ENCODE measurements at regions not wholly inside any gene's neighbourhood (a gene's known extent, or its start where the extent isn't known, plus 50 kb on each side); places are given as distances from the start of the nearest gene placed in this dataset.

- no peak overlapping the region for H3K4me2 ChIP-seq (ENCODE audit: control insufficient read depth, extremely low read depth, insufficient read depth, low read depth, low read length)
- dilution Hi-C loops (cut with MboI; ENCODE audit: extremely low pct_ligation_motif_present, low sequenced_read_pairs), result no loop called here
- DNase-seq (ENCODE audit: low read depth, low spot score), result no peak
- H3K27me3 ChIP-seq (ENCODE audit: control insufficient read depth, extremely low read depth, insufficient read depth, low read length), result no peaks in the 10 kb centered on the region
- H3K79me2 ChIP-seq (ENCODE audit: control insufficient read depth, insufficient read depth, low read length), result no peaks in the 10 kb centered on the region
- no peak for FAIRE-seq
- no peaks in the 10 kb centered on the region for H3K9me1 ChIP-seq (ENCODE audit: control insufficient read depth, extremely low read depth, insufficient read depth, low read length)
- no peak overlapping the region for H3K4me3 ChIP-seq (ENCODE audit: control insufficient read depth in 2 of 3, extremely low read depth in 1 of 3, insufficient read depth in 2 of 3, low read depth in 1 of 3, low read length in 3 of 3)
- no peak overlapping the region for H3K27ac ChIP-seq (ENCODE audit: control insufficient read depth, insufficient read depth, low read length)
- H4K20me1 ChIP-seq (ENCODE audit: control insufficient read depth, extremely low read depth, insufficient read depth, low read length), result no peaks in the 10 kb centered on the region
- no peak for TF ChIP-seq EZH2 (IDR thresholded peaks at IDR 0.05; ENCODE audit: low read length)
- TF ChIP-seq, protein P1, sequence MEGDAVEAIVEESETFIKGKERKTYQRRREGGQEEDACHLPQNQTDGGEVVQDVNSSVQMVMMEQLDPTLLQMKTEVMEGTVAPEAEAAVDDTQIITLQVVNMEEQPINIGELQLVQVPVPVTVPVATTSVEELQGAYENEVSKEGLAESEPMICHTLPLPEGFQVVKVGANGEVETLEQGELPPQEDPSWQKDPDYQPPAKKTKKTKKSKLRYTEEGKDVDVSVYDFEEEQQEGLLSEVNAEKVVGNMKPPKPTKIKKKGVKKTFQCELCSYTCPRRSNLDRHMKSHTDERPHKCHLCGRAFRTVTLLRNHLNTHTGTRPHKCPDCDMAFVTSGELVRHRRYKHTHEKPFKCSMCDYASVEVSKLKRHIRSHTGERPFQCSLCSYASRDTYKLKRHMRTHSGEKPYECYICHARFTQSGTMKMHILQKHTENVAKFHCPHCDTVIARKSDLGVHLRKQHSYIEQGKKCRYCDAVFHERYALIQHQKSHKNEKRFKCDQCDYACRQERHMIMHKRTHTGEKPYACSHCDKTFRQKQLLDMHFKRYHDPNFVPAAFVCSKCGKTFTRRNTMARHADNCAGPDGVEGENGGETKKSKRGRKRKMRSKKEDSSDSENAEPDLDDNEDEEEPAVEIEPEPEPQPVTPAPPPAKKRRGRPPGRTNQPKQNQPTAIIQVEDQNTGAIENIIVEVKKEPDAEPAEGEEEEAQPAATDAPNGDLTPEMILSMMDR (optimal IDR thresholded peaks at IDR 0.05 in 1 of 3, IDR thresholded peaks at IDR 0.05 in 1 of 3, conservative IDR thresholded peaks at IDR 0.05 in 1 of 3; ENCODE audit: extremely low read depth in 1 of 3, insufficient read depth in 2 of 3, low read length in 3 of 3), result no peak
- no peaks in the 10 kb centered on the region for H3K36me3 ChIP-seq (ENCODE audit: control insufficient read depth in 2 of 2, extremely low read depth in 1 of 2, insufficient read depth in 2 of 2, low read length in 2 of 2)
- H3K4me1 ChIP-seq (ENCODE audit: control insufficient read depth, extremely low read depth, insufficient read depth, low read length), result no peaks in the 10 kb centered on the region
- no peak overlapping the region for H3K9ac ChIP-seq (ENCODE audit: control insufficient read depth, extremely low read depth, insufficient read depth, low read length)
- no peaks in the 10 kb centered on the region for H3K9me3 ChIP-seq (ENCODE audit: control insufficient read depth, low read depth, low read length)
- no peak overlapping the region for H2AFZ ChIP-seq (ENCODE audit: control insufficient read depth, low read length)
These were observed 189.7 kb downstream of the TMEM26 start for GRCh38 chr10:61263518-61263917.

DNA sequence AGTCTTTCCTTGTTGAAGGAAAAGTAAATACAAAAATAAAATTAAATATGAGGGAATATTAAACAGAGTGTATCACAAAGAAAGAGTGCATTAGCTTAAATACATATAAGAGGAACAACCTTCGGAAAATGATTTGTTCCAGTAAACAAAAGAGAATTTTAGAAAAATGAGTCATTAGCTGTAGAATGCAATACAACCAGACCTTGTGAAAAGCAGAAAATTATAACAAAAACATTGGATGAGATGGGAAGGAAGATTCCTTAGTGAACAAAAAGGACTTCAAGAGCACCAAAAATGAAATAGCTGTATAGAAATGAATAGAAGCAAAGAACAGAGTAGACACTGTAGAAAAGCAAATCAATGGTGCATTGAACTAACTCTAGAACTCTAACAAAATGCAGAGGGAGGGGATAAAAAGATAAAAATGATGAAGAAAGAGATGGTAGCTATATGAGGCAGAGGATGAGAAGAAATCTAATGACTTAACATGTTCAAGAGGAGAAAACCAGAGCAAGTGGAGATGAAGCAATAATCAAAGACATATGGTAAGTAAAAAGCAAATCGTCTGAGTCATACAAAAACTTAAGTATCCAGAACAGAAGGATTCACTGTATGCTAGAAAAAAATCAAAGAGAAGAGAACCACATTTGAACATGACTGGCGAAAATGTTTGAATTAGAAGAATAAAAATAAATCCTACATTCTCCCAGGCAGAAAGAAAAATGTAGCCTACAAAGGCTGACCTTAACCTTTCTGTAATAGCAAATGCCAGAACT, 190.5 kb downstream of the TMEM26 start:
- DNase-seq (ENCODE audit: low read depth, low spot score) (no peak), FAIRE-seq (no peak)
- Histone ChIP-seq H4K20me1 (ENCODE audit: control insufficient read depth, extremely low read depth, insufficient read depth, low read length) (no peaks in the 10 kb centered on the region), H3K27ac (ENCODE audit: control insufficient read depth, insufficient read depth, low read length) (no peak overlapping the region), H2AFZ (ENCODE audit: control insufficient read depth, low read length) (no peak overlapping the region), H3K9ac (ENCODE audit: control insufficient read depth, extremely low read depth, insufficient read depth, low read length) (no peak overlapping the region), H3K9me3 (ENCODE audit: control insufficient read depth, low read depth, low read length) (no peaks in the 10 kb centered on the region), H3K36me3 (ENCODE audit: control insufficient read depth in 2 of 2, extremely low read depth in 1 of 2, insufficient read depth in 2 of 2, low read length in 2 of 2) (no peaks in the 10 kb centered on the region), H3K4me3 (ENCODE audit: control insufficient read depth in 2 of 3, extremely low read depth in 1 of 3, insufficient read depth in 2 of 3, low read depth in 1 of 3, low read length in 3 of 3) (no peak overlapping the region), H3K9me1 (ENCODE audit: control insufficient read depth, extremely low read depth, insufficient read depth, low read length) (no peaks in the 10 kb centered on the region), H3K27me3 (ENCODE audit: control insufficient read depth, extremely low read depth, insufficient read depth, low read length) (no peaks in the 10 kb centered on the region), H3K79me2 (ENCODE audit: control insufficient read depth, insufficient read depth, low read length) (no peaks in the 10 kb centered on the region), H3K4me2 (ENCODE audit: control insufficient read depth, extremely low read depth, insufficient read depth, low read depth, low read length) (no peak overlapping the region), H3K4me1 (ENCODE audit: control insufficient read depth, extremely low read depth, insufficient read depth, low read length) (no peaks in the 10 kb centered on the region)
- no peak for TF ChIP-seq EZH2 (IDR thresholded peaks at IDR 0.05; ENCODE audit: low read length)
- TF ChIP-seq, protein P1 (optimal IDR thresholded peaks at IDR 0.05 in 1 of 3, IDR thresholded peaks at IDR 0.05 in 1 of 3, conservative IDR thresholded peaks at IDR 0.05 in 1 of 3; ENCODE audit: extremely low read depth in 1 of 3, insufficient read depth in 2 of 3, low read length in 3 of 3), result no peak
- dilution Hi-C loops (cut with MboI; ENCODE audit: extremely low pct_ligation_motif_present, low sequenced_read_pairs), result no loop called here

Data from keratinocyte (primary cell).